Naive thymus-derived CD4-positive, alpha-beta T cell (primary cell): ENCODE measurements at regions not wholly inside any gene's neighbourhood (a gene's known extent, or its start where the extent isn't known, plus 50 kb on each side); places are given as distances from the start of the nearest gene placed in this dataset.

ENCODE experiments used
- ATAC-seq: fragments of 150-1000 bp; cut with Tn5 transposase; 2 replicates; pipeline ENCODE4 v1.10.0; 2021; ENCODE audit warnings: mild to moderate bottlenecking, moderate library complexity
- CTCF ChIA-PET: fragments of 350-600 bp; sonication (Branson Sonifier 250); formaldehyde crosslinking; loops from one replicate; lab custom pipeline; 2021; ENCODE audit warnings: antibody characterized with exemption; lab: Charles Lee
- POLR2A ChIA-PET: fragments of 350-600 bp; sonication (Branson Sonifier 250); formaldehyde crosslinking; loops from one replicate; lab custom pipeline; 2021; ENCODE audit warnings: antibody characterized with exemption, inconsistent platforms; lab: Charles Lee
- DNase-seq, 9 donors: peaks; one replicate each; pipeline versions ENCODE4 v3.0.0 to v3.0.0-alpha.2; 2020 to 2022; ENCODE audit warnings: mixed read lengths in 1 of 9
- H3K27ac ChIP-seq: one replicate; pipeline ENCODE4 v1.7.0; 2013; ENCODE audit warnings: mild to moderate bottlenecking, low read depth, low read length, moderate library complexity
- H3K27me3 ChIP-seq, 2 donors: one replicate each; pipeline ENCODE4 v1.7.0; 2013; ENCODE audit warnings: low read length in 2 of 2, mild to moderate bottlenecking in 2 of 2, moderate library complexity in 2 of 2; ENCODE audit not compliant: control insufficient read depth in 2 of 2, insufficient read depth in 2 of 2
- H3K36me3 ChIP-seq, 3 experiments: 1 replicate in 2 of 3; 2 replicates in 1 of 3; pipeline ENCODE4 v1.7.0; 2013; ENCODE audit warnings: low read length in 3 of 3, mild to moderate bottlenecking in 3 of 3, moderate library complexity in 1 of 3; ENCODE audit not compliant: insufficient read depth in 3 of 3, control insufficient read depth in 2 of 3
- H3K4me1 ChIP-seq, 2 donors: one replicate each; pipeline ENCODE4 v1.7.0; 2013; ENCODE audit warnings: low read length in 2 of 2, mild to moderate bottlenecking in 2 of 2, moderate library complexity in 1 of 2; ENCODE audit not compliant: control insufficient read depth in 2 of 2, insufficient read depth in 2 of 2
- H3K4me3 ChIP-seq: 2 replicates; pipeline ENCODE4 v1.7.0; 2013; ENCODE audit warnings: mild to moderate bottlenecking, low read length
- H3K9me3 ChIP-seq, 3 experiments: 1 replicate in 2 of 3; 2 replicates in 1 of 3; pipeline ENCODE4 v1.7.0; 2013; ENCODE audit warnings: low read length in 3 of 3; ENCODE audit not compliant: control insufficient read depth in 2 of 3
- H3K27ac Mint-ChIP-seq, 9 donors: one replicate each; pipeline ENCODE4 v1.8.0; 2020 to 2022; ENCODE audit warnings: mixed read lengths in 9 of 9, mild to moderate bottlenecking in 8 of 9, moderate library complexity in 5 of 9, inconsistent platforms in 2 of 9
- H3K27me3 Mint-ChIP-seq, 5 donors: one replicate each; pipeline ENCODE4 v1.8.0; 2021 to 2022; ENCODE audit warnings: mixed read lengths in 5 of 5, mild to moderate bottlenecking in 1 of 5
- H3K36me3 Mint-ChIP-seq, 5 donors: one replicate each; pipeline ENCODE4 v1.8.0; 2020 to 2022; ENCODE audit warnings: mixed read lengths in 5 of 5, mild to moderate bottlenecking in 3 of 5, inconsistent platforms in 1 of 5
- H3K4me1 Mint-ChIP-seq, 7 donors: one replicate each; pipeline ENCODE4 v1.8.0; 2020 to 2022; ENCODE audit warnings: mixed read lengths in 7 of 7, mild to moderate bottlenecking in 3 of 7, inconsistent platforms in 1 of 7
- H3K4me3 Mint-ChIP-seq, 10 donors: one replicate each; pipeline ENCODE4 v1.8.0; 2020 to 2022; ENCODE audit warnings: mild to moderate bottlenecking in 10 of 10, mixed read lengths in 10 of 10, moderate library complexity in 6 of 10, inconsistent platforms in 2 of 10
- H3K9me3 Mint-ChIP-seq, 11 donors: one replicate each; pipeline ENCODE4 v1.8.0; 2020 to 2022; ENCODE audit warnings: mixed read lengths in 11 of 11, mild to moderate bottlenecking in 4 of 11, inconsistent platforms in 1 of 11, moderate library complexity in 1 of 11
- intact Hi-C, 2 donors: fragments of 100-400 bp; cut with micrococcal nuclease; formaldehyde crosslinking; loops; one replicate each; pipeline ENCODE4 v1.15.1; 2023

DNA sequence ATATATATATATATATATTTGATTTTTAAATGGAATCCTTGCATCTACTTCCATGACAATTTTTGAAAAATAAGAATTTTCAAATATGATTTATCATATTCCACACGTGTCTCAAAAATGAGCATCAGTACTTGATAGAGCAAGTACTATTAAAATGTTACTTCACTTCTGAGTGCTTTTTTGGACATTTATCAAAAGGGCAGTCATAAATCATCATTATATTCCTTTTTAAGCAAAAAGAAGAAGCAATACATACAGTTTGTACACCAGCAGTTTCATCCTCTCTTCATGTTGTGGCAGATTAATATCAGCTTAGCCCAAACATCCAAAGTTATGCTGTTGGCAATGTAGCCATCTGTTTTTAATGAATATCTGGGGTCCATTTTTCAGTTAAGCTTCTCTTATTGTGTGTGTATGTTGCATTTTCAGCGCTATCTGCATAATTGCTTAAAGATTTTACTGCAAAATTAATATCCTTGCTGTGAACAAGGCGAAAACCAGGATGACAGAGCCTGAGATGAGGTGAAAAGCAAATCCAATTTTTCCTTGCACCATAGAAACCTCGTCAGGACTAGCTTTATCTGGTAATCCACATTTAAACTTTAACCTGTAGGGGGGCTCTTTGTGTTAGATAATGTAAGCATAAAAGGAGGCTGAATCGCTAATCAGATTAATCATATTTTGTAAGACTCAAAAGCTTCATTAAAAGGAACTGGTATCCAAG, 604.9 kb upstream of the AGTR1 start:
- Mint-ChIP-seq H3K9me3 (peaks cover 0 to 4% (median 0%) of the 10 kb centered on the region in 11 donors), H3K4me1 (no peaks in the 10 kb centered on the region), H3K27me3 (no peaks in the 10 kb centered on the region), H3K27ac (no peak overlapping the region), H3K36me3 (no peaks in the 10 kb centered on the region), H3K4me3 (no peak overlapping the region)
- intact Hi-C loops = no loop called here
- H3K4me3 ChIP-seq = no peak overlapping the region
- no peaks in the 10 kb centered on the region for H3K4me1 ChIP-seq
- CTCF ChIA-PET = no interaction called here
- H3K27me3 ChIP-seq = no peaks in the 10 kb centered on the region
- H3K36me3 ChIP-seq = no peaks in the 10 kb centered on the region
- POLR2A ChIA-PET = no interaction called here
- DNase-seq = no peak
- no peak for ATAC-seq
- H3K27ac ChIP-seq = no peak overlapping the region
- no peaks in the 10 kb centered on the region for H3K9me3 ChIP-seq

DNA sequence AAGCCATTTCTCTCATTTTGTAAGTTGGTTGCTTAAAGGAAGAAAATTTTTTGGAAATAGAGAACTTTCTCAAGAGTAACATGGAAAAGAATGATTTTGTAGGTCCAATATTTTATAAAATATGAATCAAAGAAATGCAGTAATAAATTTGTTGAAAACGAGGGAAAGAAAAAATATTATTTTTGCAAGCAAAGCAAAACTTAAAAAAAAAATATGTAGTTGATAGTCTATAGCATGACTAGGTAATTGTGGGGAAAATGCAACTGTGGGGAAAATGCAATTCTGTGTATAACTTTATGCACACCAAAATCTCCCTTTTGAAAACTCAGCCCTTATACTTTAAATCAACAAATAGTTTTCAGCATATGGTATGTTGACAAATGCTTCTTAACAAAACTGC, 604.0 kb upstream of the AGTR1 start:
- no peak overlapping the region for H3K27ac Mint-ChIP-seq
- ATAC-seq (no peak), DNase-seq (no peak)
- Histone ChIP-seq H3K27ac (no peak overlapping the region), H3K9me3 (no peaks in the 10 kb centered on the region), H3K4me1 (no peaks in the 10 kb centered on the region), H3K4me3 (no peak overlapping the region), H3K36me3 (no peaks in the 10 kb centered on the region), H3K27me3 (no peaks in the 10 kb centered on the region)
- intact Hi-C loops = no loop called here
- no peaks in the 10 kb centered on the region for H3K27me3 Mint-ChIP-seq
- peaks cover 0 to 4% (median 0%) of the 10 kb centered on the region in 11 donors for H3K9me3 Mint-ChIP-seq
- no peaks in the 10 kb centered on the region for H3K36me3 Mint-ChIP-seq
- no peaks in the 10 kb centered on the region for H3K4me1 Mint-ChIP-seq
- POLR2A ChIA-PET = no interaction called here
- H3K4me3 Mint-ChIP-seq = no peak overlapping the region
- CTCF ChIA-PET = no interaction called here

DNA sequence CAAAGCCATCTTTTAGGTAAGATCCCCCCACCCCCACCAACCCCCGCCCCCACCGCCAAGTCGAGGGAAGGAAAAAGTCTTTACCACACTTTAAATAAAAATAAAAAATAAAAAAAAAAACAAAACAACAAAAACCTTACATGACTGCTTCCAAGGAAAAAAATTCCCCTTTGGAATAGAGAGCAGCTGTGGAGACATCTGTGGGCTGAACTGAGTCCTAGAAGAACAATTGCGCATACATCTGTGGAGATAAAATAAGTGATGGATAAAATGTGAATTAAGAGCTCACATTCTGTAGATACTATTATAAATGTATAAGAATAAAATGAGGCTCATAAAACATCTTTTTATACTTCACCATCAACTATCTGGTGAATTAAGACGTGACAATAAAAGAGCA, 601.7 kb upstream of the AGTR1 start:
- ATAC-seq (no peak), DNase-seq (no peak)
- no peaks in the 10 kb centered on the region for H3K4me1 Mint-ChIP-seq
- intact Hi-C loops = no loop called here
- H3K27me3 ChIP-seq = no peaks in the 10 kb centered on the region
- H3K36me3 Mint-ChIP-seq = no peaks in the 10 kb centered on the region
- H3K27ac Mint-ChIP-seq = no peak overlapping the region
- no peaks in the 10 kb centered on the region for H3K9me3 ChIP-seq
- no peak overlapping the region for H3K4me3 Mint-ChIP-seq
- H3K4me1 ChIP-seq = no peaks in the 10 kb centered on the region
- H3K4me3 ChIP-seq = no peak overlapping the region
- H3K27me3 Mint-ChIP-seq = no peaks in the 10 kb centered on the region
- peaks cover 0 to 4% (median 0%) of the 10 kb centered on the region in 11 donors for H3K9me3 Mint-ChIP-seq
- H3K36me3 ChIP-seq = no peaks in the 10 kb centered on the region
- ChIA-PET POLR2A (no interaction called here), CTCF (no interaction called here)
- H3K27ac ChIP-seq = no peak overlapping the region

DNA sequence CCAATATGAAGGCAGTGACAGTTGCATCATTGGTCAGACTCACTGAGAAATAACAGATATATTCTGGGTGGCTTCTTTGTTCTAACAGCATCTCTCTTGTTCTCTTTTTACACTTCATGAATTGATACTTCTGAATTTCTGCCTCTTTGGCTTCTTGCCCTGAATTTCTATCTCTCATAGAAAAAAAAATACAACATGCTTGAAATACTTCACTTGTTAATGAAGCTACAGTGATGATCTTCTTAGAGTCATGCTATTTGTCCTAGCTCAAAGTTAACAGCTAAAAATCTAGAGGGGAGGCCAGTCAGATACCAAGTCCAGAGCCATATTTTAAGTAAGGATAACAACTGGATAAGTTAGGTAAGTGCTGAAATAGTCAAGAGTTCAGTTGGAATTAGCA, 597.2 kb upstream of the AGTR1 start:
- H3K4me1 ChIP-seq = no peaks in the 10 kb centered on the region
- ChIA-PET CTCF (no interaction called here), POLR2A (no interaction called here)
- no peaks in the 10 kb centered on the region for H3K27me3 Mint-ChIP-seq
- no peak overlapping the region for H3K4me3 ChIP-seq
- no peak overlapping the region for H3K27ac Mint-ChIP-seq
- ATAC-seq (no peak), DNase-seq (no peak)
- intact Hi-C loops = no loop called here
- no peaks in the 10 kb centered on the region for H3K36me3 ChIP-seq
- no peak overlapping the region for H3K27ac ChIP-seq
- H3K4me3 Mint-ChIP-seq = no peak overlapping the region
- H3K36me3 Mint-ChIP-seq = no peaks in the 10 kb centered on the region
- H3K9me3 Mint-ChIP-seq = peaks cover 0 to 9% (median 0%) of the 10 kb centered on the region in 11 donors
- no peaks in the 10 kb centered on the region for H3K4me1 Mint-ChIP-seq
- H3K27me3 ChIP-seq = no peaks in the 10 kb centered on the region
- no peaks in the 10 kb centered on the region for H3K9me3 ChIP-seq

DNA sequence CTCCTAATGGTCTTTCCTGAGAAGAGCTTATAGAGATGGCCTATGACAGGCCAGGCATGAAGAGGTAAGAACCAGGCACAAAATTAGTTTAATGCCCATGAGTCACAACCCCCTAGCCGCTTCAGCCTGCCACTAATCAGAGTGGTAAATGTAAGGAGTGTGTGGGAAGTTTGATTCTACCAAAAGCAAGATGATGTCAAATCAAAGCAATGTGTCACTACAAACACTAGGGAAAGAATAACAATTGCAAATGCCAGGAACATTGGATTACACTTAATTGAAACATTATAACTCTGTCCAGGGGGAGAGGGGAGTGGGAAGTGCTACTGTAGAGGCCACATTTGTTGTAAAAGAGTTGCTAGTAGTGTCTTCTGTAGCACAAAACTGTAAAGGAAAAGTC, 596.6 kb upstream of the AGTR1 start:
- CTCF ChIA-PET = no interaction called here
- ATAC-seq (no peak), DNase-seq (no peak)
- Mint-ChIP-seq H3K4me1 (no peaks in the 10 kb centered on the region), H3K4me3 (no peak overlapping the region), H3K36me3 (no peaks in the 10 kb centered on the region), H3K27ac (no peak overlapping the region), H3K9me3 (peaks cover 0 to 9% (median 0%) of the 10 kb centered on the region in 11 donors), H3K27me3 (no peaks in the 10 kb centered on the region)
- H3K27ac ChIP-seq = no peak overlapping the region
- H3K36me3 ChIP-seq = no peaks in the 10 kb centered on the region
- POLR2A ChIA-PET = no interaction called here
- H3K27me3 ChIP-seq = no peaks in the 10 kb centered on the region
- intact Hi-C loops = no loop called here
- H3K4me1 ChIP-seq = no peaks in the 10 kb centered on the region
- no peak overlapping the region for H3K4me3 ChIP-seq
- no peaks in the 10 kb centered on the region for H3K9me3 ChIP-seq

DNA sequence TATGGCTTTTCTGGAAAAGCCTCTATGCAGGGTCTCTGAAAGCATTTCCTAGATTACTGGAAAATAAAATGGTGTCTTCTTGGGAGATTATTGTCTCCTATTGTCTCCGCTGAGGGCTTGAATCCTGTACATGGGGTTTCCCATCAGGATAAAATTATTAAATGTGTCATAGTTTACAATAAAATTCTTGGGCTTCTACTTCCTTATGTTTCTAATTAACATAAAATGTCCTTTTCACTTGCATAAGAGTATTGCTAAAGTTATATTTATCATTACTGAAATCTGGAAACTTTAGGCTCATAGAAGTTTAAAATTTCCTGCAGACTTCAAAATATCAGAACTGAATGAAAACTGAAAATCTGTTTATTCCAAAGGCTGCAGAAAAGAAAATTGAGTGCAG, 595.5 kb upstream of the AGTR1 start:
- Histone ChIP-seq H3K4me3 (no peak overlapping the region), H3K36me3 (no peaks in the 10 kb centered on the region), H3K27me3 (no peaks in the 10 kb centered on the region), H3K4me1 (no peaks in the 10 kb centered on the region), H3K27ac (no peak overlapping the region), H3K9me3 (no peaks in the 10 kb centered on the region)
- ChIA-PET POLR2A (no interaction called here), CTCF (no interaction called here)
- H3K4me1 Mint-ChIP-seq = no peaks in the 10 kb centered on the region
- H3K9me3 Mint-ChIP-seq = peaks cover 0 to 9% (median 0%) of the 10 kb centered on the region in 11 donors
- ATAC-seq (no peak), DNase-seq (no peak)
- H3K27me3 Mint-ChIP-seq = no peaks in the 10 kb centered on the region
- H3K36me3 Mint-ChIP-seq = no peaks in the 10 kb centered on the region
- no peak overlapping the region for H3K4me3 Mint-ChIP-seq
- no peak overlapping the region for H3K27ac Mint-ChIP-seq
- intact Hi-C loops = no loop called here

DNA sequence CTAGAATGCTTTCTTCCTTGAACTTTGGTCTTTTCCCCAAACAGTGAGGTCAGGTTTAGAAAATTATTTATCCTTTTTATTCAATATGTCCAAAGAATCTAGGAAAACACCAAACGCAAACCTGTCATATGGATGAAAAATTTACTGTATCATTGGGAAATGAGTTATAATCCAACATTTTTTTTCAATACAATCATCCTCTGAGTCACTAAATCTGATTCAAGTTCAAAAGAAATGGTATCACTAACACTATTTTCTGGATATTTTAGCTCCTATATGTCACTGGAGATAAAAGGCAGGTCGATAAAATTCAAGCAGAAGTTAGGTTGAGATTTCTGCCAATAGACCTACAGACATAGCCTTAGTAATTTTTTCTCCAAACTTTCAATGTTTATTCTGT, 591.6 kb upstream of the AGTR1 start:
- H3K27me3 ChIP-seq = no peaks in the 10 kb centered on the region
- H3K27ac ChIP-seq = no peak overlapping the region
- Mint-ChIP-seq H3K27ac (no peak overlapping the region), H3K4me1 (no peaks in the 10 kb centered on the region), H3K4me3 (no peak overlapping the region), H3K36me3 (no peaks in the 10 kb centered on the region), H3K27me3 (no peaks in the 10 kb centered on the region), H3K9me3 (peaks cover 0 to 14% (median 0%) of the 10 kb centered on the region in 11 donors)
- no peak overlapping the region for H3K4me3 ChIP-seq
- no peaks in the 10 kb centered on the region for H3K9me3 ChIP-seq
- no peaks in the 10 kb centered on the region for H3K36me3 ChIP-seq
- ChIA-PET POLR2A (no interaction called here), CTCF (no interaction called here)
- DNase-seq (no peak), ATAC-seq (no peak)
- intact Hi-C loops = no loop called here
- H3K4me1 ChIP-seq = no peaks in the 10 kb centered on the region
